ENCODE measurements at regions not wholly inside any gene's neighbourhood (a gene's known extent, or its start where the extent isn't known, plus 50 kb on each side); places are given as distances from the start of the nearest gene placed in this dataset.
"Not testable (repeated sequence)": the region's sequence is repeated elsewhere in the genome, so short reads cannot be mapped to it uniquely, and the experiment has no call there.

- no peak for DNase-seq
Measured at GRCh38 chr2:210730672-210731071, 174.3 kb downstream of the CPS1 start.

- DNase-seq = not testable (repeated sequence)
Measured at GRCh38 chr2:210746826-210747225, 190.4 kb downstream of the CPS1 start.

- DNase-seq = no peak
Measured at GRCh38 chr2:210752532-210752931, 196.1 kb downstream of the CPS1 start.

- no peak for DNase-seq
Measured at GRCh38 chr2:210753386-210753785, 197.0 kb downstream of the CPS1 start.

GRCh38 chr2:210756855-210757254 is 200.5 kb downstream of the CPS1 start:
- no peak for DNase-seq

GRCh38 chr2:210762604-210763588 is 206.5 kb downstream of the CPS1 start:
- DNase-seq = no peak

- DNase-seq = no peak
Measured at GRCh38 chr2:210768329-210768910, 212.0 kb downstream of the CPS1 start.

GRCh38 chr2:210776756-210777155 is 220.4 kb downstream of the CPS1 start:
- DNase-seq = no peak

GRCh38 chr2:210782222-210782621 is 225.8 kb downstream of the CPS1 start:
- DNase-seq = no peak

- DNase-seq = not testable (repeated sequence)
Measured at GRCh38 chr2:210787831-210788230, 231.4 kb downstream of the CPS1 start.

- no peak for DNase-seq
Measured at GRCh38 chr2:210792000-210792399, 235.6 kb downstream of the CPS1 start.

GRCh38 chr2:210795506-210795905 is 239.1 kb downstream of the CPS1 start:
- DNase-seq = no peak

- no peak for DNase-seq
Measured at GRCh38 chr2:210798180-210798579, 241.8 kb downstream of the CPS1 start.

GRCh38 chr2:210814251-210815025 is 258.0 kb downstream of the CPS1 start:
- no peak for DNase-seq

- DNase-seq = no peak
Measured at GRCh38 chr2:210816769-210817168, 260.4 kb downstream of the CPS1 start.

GRCh38 chr2:210818473-210818872 is 262.1 kb downstream of the CPS1 start:
- no peak for DNase-seq

- no peak for DNase-seq
Measured at GRCh38 chr2:210833403-210833802, 277.0 kb downstream of the CPS1 start.

- DNase-seq = no peak
Measured at GRCh38 chr2:210839034-210839433, 282.6 kb downstream of the CPS1 start.

- no peak for DNase-seq
Measured at GRCh38 chr2:210839450-210839849, 283.1 kb downstream of the CPS1 start.

- DNase-seq = no peak
Measured at GRCh38 chr2:210842896-210843295, 286.5 kb downstream of the CPS1 start.

GRCh38 chr2:210844016-210844415 is 287.6 kb downstream of the CPS1 start:
- DNase-seq = no peak

- DNase-seq = no peak
Measured at GRCh38 chr2:210859314-210859713, 302.9 kb downstream of the CPS1 start.

- no peak for DNase-seq
Measured at GRCh38 chr2:210860276-210860675, 303.9 kb downstream of the CPS1 start.
